ENCODE measurements at regions not wholly inside any gene's neighbourhood (a gene's known extent, or its start where the extent isn't known, plus 50 kb on each side); places are given as distances from the start of the nearest gene placed in this dataset.
"Not testable (repeated sequence)": the region's sequence is repeated elsewhere in the genome, so short reads cannot be mapped to it uniquely, and the experiment has no call there.

GRCh38 chr20:40941133-40941610, 87.5 kb upstream of the TOP1 start:
- no peak for DNase-seq

GRCh38 chr20:40942006-40942405, 86.6 kb upstream of the TOP1 start:
- no peak for DNase-seq

- DNase-seq, result no peak
Measured at GRCh38 chr20:40942775-40943174, 85.8 kb upstream of the TOP1 start.

- DNase-seq, result no peak
Measured at GRCh38 chr20:40943591-40943990, 85.0 kb upstream of the TOP1 start.

GRCh38 chr20:40945189-40945588, 83.4 kb upstream of the TOP1 start:
- no peak for DNase-seq

GRCh38 chr20:40945754-40946450, 82.7 kb upstream of the TOP1 start:
- no peak for DNase-seq

- DNase-seq, result no peak
Measured at GRCh38 chr20:40946451-40946850, 82.2 kb upstream of the TOP1 start.

- DNase-seq, result no peak
Measured at GRCh38 chr20:40948465-40949267, 80.0 kb upstream of the TOP1 start.

GRCh38 chr20:40949346-40949745, 79.3 kb upstream of the TOP1 start:
- no peak for DNase-seq

- DNase-seq, result no peak
Measured at GRCh38 chr20:40952136-40952535, 76.5 kb upstream of the TOP1 start.

- no peak for DNase-seq
Measured at GRCh38 chr20:40953416-40953815, 75.2 kb upstream of the TOP1 start.

GRCh38 chr20:40953856-40954255, 74.8 kb upstream of the TOP1 start:
- no peak for DNase-seq

GRCh38 chr20:40954521-40955165, 74.0 kb upstream of the TOP1 start:
- DNase-seq, result no peak

- DNase-seq, result no peak
Measured at GRCh38 chr20:40955326-40955725, 73.3 kb upstream of the TOP1 start.

GRCh38 chr20:40955826-40956225, 72.8 kb upstream of the TOP1 start:
- DNase-seq, result not testable (repeated sequence)

GRCh38 chr20:40956542-40957264, 71.9 kb upstream of the TOP1 start:
- no peak for DNase-seq

GRCh38 chr20:40957265-40957760, 71.3 kb upstream of the TOP1 start:
- no peak for DNase-seq

- DNase-seq, result no peak
Measured at GRCh38 chr20:40958598-40958997, 70.0 kb upstream of the TOP1 start.

GRCh38 chr20:40959325-40960092, 69.1 kb upstream of the TOP1 start:
- DNase-seq, result no peak

GRCh38 chr20:40960101-40960500, 68.5 kb upstream of the TOP1 start:
- DNase-seq, result no peak

- DNase-seq, result no peak
Measured at GRCh38 chr20:40960521-40960956, 68.1 kb upstream of the TOP1 start.

- no peak for DNase-seq
Measured at GRCh38 chr20:40961176-40961575, 67.4 kb upstream of the TOP1 start.

Data from NCI-H2029 treated with DMSO at 0.1 percent for 48 hours (cell line).